ENCODE measurements at regions not wholly inside any gene's neighbourhood (a gene's known extent, or its start where the extent isn't known, plus 50 kb on each side); places are given as distances from the start of the nearest gene placed in this dataset.

GRCh38 chr15:31953478-31953877 is 76.8 kb upstream of the CHRNA7 start:
- TF ChIP-seq USF2 (IDR thresholded peaks at IDR 0.05; ENCODE audit: borderline replicate concordance, low read depth, low read length) (no peak), CTCF (IDR thresholded peaks at IDR 0.05 in 2 of 3, conservative IDR thresholded peaks at IDR 0.05 in 1 of 3; ENCODE audit: control insufficient read depth in 2 of 3, extremely low read depth in 1 of 3, insufficient read depth in 1 of 3, low read depth in 3 of 3, low read length in 3 of 3) (no peak), SKIL (IDR thresholded peaks at IDR 0.05; ENCODE audit: low read depth, poor library complexity, severe bottlenecking) (no peak), BRCA1 (IDR thresholded peaks at IDR 0.05; ENCODE audit: low read depth, low read length) (no peak), JUNB (IDR thresholded peaks at IDR 0.05) (no peak), ZBTB4 (CRISPR knock-in tag; IDR thresholded peaks at IDR 0.05) (no peak), ZNF274 (IDR thresholded peaks at IDR 0.05; ENCODE audit: insufficient read depth, insufficient read length) (no peak), CREB1 (IDR thresholded peaks at IDR 0.05; ENCODE audit: low read depth) (no peak), TAF1 (IDR thresholded peaks at IDR 0.05; ENCODE audit: borderline replicate concordance, low read depth, low read length) (no peak), GABPA (IDR thresholded peaks at IDR 0.05; ENCODE audit: low read depth) (no peak), PAX5 (IDR thresholded peaks at IDR 0.05; ENCODE audit: borderline replicate concordance, low read depth, low read length) (no peak)

Measured in GM12878 (cell line).